ENCODE measurements at regions not wholly inside any gene's neighbourhood (a gene's known extent, or its start where the extent isn't known, plus 50 kb on each side); places are given as distances from the start of the nearest gene placed in this dataset.

- no peak for TF ChIP-seq POLR2AphosphoS5 (IDR thresholded peaks at IDR 0.05)
- TF ChIP-seq CTCF (IDR thresholded peaks at IDR 0.05) = no peak
These were observed 235.2 kb downstream of the TLE3 start for GRCh38 chr15:69862540-69862939.

All from prostate gland (tissue), 2 donors.